GM12878 (cell line): ENCODE measurements at regions not wholly inside any gene's neighbourhood (a gene's known extent, or its start where the extent isn't known, plus 50 kb on each side); places are given as distances from the start of the nearest gene placed in this dataset.

Experiments used
- CTCF ChIP-seq, 3 experiments: IDR thresholded peaks in 2 of 3; conservative IDR thresholded peaks in 1 of 3; 2 replicates each; pipeline ENCODE4 v1.5.1; 2011; ENCODE audit warnings: low read depth in 3 of 3, low read length in 3 of 3, mild to moderate bottlenecking in 3 of 3, control low read depth in 2 of 3, moderate library complexity in 2 of 3, inconsistent platforms in 1 of 3, mixed read lengths in 1 of 3; ENCODE audit not compliant: control insufficient read depth in 2 of 3, insufficient read depth in 1 of 3; ENCODE audit errors: extremely low read depth in 1 of 3
- NBN ChIP-seq: fragments of 450-650 bp; IDR thresholded peaks from 2 replicates; pipeline ENCODE4 v1.6.1; 2016

- TF ChIP-seq CTCF (IDR thresholded peaks at IDR 0.05 in 2 of 3, conservative IDR thresholded peaks at IDR 0.05 in 1 of 3; ENCODE audit: control insufficient read depth in 2 of 3, extremely low read depth in 1 of 3, insufficient read depth in 1 of 3, low read depth in 3 of 3, low read length in 3 of 3) (no peak), NBN (no peak)
These were observed 89.3 kb downstream of the EBNA1BP2 start for GRCh38 chr1:43082740-43083139.
